NCI-H1436 (cell line): ENCODE measurements at regions not wholly inside any gene's neighbourhood (a gene's known extent, or its start where the extent isn't known, plus 50 kb on each side); places are given as distances from the start of the nearest gene placed in this dataset.

Experiments
- DNase-seq: peaks from one replicate; lab custom pipeline; 2025; lab: John Stamatoyannopoulos, UW

DNA sequence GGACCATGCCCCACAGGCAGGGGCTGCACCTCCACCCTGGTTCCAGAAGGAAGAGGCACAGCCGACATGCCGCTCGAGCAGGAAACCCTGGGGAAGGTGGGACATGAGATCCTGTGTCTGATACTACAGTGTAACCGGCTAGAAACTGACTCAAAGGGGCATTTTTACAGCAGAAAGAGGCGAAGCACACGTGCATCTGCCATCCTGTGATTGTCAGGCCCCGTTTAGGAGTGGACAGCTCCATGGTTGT is 62.7 kb downstream of the SIK1 start:
- no peak for DNase-seq

GRCh38 chr21:43363506-43364260 is 63.2 kb downstream of the SIK1 start:
- no peak for DNase-seq

GRCh38 chr21:43362915-43363314 is 64.0 kb downstream of the SIK1 start:
- DNase-seq = no peak

- peak; percentile 78 for DNase-seq
These were observed 64.6 kb downstream of the SIK1 start for GRCh38 chr21:43362321-43362791.

GRCh38 chr21:43361493-43362296 is 65.2 kb downstream of the SIK1 start:
- DNase-seq = no peak

DNA sequence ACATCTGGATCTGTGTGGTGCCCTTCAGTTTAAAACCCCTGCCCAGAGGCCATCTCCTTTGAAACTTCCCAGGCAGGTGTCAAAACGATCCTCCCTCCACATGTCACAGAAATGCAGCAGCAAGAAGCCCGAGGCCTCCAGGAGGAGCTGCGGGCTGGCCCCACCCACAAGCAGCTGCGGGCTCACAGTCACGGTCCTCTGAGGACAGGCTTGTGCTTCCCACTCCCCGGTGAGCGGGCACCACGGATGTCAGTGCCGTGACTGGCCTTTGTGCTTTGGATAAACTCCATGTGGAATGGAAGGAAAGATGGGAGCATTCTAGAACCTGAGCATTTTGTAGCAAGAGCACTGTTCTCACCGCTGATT is 65.8 kb downstream of the SIK1 start:
- peak; percentile 46 for DNase-seq

GRCh38 chr21:43360441-43361126 is 66.3 kb downstream of the SIK1 start:
- no peak for DNase-seq

DNA sequence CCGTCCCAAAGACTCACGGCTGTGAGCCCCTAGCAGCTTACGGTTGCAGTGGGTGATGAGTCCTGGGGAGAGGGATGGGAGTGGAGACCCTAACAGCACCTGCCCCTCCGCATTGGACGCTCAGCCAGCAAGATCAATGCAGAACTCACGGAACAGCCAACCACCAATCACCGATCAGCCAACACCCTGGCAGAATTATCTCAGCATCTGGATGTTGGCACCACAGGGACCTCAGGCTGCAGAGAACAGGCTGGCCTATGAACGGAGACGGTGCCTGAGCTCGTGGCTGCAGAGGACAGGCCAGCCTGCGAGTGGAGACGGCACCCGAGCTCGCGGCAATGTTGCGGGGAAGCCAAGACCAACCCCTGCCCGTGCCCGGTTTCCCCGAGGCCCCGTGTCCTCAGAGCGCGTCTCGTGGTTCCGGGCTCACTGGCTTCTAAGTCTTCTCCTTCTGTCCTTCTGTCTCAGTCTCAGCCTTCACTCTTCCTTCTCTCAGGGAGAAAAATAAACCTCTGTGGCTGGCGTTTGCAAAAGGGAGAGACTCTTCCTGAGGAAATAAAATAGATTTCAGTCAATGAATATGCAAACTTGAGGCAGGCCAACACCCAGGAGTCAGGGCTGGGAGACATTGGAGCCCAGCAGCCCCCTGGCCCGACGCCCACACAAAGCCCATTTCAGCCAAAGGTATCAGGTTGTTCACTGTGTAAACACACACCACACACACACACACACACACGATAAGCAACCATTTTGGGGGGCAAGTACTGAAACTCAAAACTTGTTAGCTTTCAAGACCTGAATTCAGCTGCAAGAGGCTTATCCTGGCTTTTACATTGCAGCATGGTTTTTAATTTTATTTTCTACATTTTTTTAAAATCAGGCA is 67.8 kb downstream of the SIK1 start:
- DNase-seq = no peak

- no peak for DNase-seq
These were observed 69.1 kb downstream of the SIK1 start for GRCh38 chr21:43357715-43358430.

DNA sequence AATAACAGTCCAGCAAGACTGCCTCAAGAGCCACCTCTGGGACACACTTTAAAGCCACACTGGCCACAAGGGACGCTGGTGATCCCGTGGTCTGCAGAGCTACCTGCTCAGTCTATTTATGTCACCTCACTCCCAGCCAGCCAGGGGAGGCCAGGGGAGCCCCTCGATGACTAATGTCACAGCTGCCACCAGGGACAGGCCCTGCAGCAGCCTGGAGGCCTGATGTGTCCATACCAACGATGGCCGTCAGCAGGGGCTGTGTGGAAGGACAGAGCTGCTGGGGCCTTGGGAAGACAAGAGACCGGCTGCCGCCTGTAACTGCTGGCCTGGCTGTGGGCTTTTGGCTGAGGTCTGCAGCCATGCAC is 71.0 kb downstream of the SIK1 start:
- peak; percentile 18 for DNase-seq

DNA sequence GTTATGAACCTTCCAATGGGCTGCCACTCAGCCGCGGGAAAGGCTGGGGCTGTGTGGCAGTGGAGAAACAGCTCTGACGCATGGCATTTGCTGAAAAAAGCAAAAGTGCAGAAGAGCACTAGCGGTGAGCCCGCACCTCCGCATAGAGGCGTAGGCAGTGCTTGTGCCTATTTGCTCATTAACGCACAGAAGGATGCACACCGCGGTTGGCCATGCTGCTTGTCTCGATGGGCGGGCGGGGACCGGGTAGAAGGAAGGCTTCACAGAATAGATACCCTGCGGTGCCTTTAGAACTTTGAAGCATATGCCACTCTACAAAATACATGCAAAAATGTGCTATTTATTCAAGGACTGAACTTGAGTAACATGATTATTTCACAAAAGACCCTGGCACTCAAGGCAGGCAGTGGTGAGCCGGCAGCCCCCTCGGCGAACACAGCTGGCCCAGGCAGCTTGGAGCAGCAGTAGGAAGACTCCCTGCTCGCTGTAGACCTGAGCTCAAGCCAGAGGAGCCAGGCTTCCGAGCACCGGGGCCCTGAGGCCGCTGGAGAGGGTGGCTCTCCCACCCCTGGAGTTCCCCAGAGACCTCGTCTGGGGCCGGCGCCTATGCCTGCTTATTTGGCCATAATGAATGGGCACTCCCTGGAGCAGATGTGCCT is 71.5 kb downstream of the SIK1 start:
- no peak for DNase-seq

- DNase-seq = no peak
These were observed 72.3 kb downstream of the SIK1 start for GRCh38 chr21:43354666-43355065.

GRCh38 chr21:43354026-43354420 is 72.9 kb downstream of the SIK1 start:
- DNase-seq = no peak

DNA sequence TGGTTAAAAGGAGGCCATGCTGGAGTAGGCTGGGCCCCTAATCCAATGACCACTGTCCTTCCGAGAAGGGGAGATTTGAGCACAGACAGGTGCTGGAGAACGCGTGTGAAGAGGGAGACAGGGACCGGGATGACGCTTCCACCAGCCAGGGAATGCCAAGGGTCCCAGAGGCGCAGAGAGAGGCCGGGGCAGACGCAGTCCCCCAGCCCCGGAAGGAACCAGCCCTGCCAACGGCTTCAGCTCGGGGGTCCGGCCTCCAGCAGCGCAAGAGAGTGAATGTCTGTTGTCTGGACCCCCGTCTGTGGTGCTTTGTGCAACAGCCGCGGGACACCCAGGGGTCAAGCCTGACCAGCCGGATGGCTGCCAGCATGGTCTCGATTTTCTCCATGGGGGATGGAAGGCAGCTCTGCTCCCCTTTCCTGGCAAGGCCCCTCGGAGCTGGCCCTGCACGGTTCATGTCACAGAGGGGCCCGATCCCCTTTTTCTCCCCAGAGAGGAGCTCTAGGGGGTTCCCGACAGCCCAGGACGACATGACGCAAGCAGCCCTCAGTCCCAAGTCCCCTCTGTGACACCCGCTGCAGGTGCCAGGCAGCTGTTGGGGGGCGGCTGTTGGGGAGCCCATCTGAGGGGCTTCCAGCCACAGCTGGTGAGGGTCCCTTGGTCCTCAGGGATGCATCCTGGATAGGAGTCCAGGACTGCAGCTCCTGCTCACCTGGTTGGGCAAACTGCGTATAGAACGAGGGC is 73.5 kb downstream of the SIK1 start:
- DNase-seq = no peak

GRCh38 chr21:43352568-43353281 is 74.2 kb downstream of the SIK1 start:
- DNase-seq = no peak

DNA sequence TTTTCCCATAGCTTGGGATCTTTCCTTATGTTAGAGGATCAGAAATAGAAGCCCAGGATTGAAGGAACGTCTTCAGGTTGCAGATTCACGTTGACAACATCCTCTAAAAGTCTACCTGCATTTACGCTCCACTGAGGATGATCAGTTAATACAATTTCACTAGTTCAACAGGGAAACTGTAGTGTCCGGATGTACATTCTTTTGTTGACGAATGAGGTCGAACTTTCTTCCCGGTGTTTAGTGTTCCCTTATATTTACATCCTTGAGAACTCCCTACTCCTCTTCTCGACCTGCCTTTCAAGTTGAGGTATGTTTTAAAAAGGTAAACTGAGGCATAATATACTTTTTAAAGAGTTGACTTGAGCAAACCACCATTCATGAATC is 74.8 kb downstream of the SIK1 start:
- DNase-seq = no peak

- DNase-seq = no peak
These were observed 75.3 kb downstream of the SIK1 start for GRCh38 chr21:43351501-43352153.

DNA sequence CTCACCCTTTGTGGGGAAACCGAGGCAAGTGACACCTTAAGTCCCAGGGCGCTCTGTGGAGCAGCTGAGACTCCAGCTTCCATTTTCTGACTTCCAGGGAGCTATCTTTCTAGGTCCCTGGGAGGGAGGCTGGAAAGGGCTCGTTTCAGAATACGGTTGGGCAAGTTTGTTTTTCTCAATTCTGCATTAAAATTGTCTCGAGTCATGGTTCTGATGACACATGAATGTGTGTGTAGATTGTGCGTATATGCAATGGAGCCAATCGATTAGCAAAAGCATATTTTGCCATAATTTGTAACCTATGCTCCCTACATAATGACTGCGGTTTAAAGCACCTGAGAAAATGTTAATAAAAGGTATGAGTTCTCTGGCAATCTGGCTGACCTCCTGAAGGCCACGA is 77.3 kb downstream of the SIK1 start:
- DNase-seq = no peak

GRCh38 chr21:43348801-43349261 is 78.1 kb downstream of the SIK1 start:
- no peak for DNase-seq
